Stimulated activated CD4-positive, alpha-beta T cell treated with anti-CD3 and anti-CD28 coated beads, Interleukin-12 subunit alpha, Interleukin-12 subunit beta, amount 100 ng/mL, for 24 hours (primary cell): ENCODE measurements at regions not wholly inside any gene's neighbourhood (a gene's known extent, or its start where the extent isn't known, plus 50 kb on each side); places are given as distances from the start of the nearest gene placed in this dataset.

Experiments used
- DNase-seq, 2 experiments: peaks; one replicate each; pipeline ENCODE4 v3.0.0-alpha.2; 2020; ENCODE audit warnings: low read depth in 2 of 2

GRCh38 chr1:195428927-195429326, 1179.3 kb downstream of the KCNT2 start:
- DNase-seq: no peak

DNA sequence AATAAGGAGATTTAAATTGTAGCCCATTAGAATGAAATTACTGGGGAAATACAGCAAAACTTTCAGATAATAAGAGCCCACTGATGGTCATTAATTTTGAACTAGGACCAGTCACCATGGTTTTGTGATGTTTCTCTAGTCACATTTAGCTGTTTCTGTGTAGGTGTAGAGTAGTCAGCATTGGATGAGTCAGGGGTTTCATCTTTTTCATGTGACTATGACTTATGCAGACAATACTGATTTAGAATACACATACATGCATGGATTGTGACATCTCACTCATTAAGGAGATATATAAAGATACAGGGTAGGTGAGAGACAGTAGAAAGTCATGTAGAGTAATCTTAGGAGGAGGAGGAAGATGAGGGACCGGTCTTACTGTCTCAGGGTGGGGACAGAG, 1192.7 kb downstream of the KCNT2 start:
- DNase-seq: no peak

DNA sequence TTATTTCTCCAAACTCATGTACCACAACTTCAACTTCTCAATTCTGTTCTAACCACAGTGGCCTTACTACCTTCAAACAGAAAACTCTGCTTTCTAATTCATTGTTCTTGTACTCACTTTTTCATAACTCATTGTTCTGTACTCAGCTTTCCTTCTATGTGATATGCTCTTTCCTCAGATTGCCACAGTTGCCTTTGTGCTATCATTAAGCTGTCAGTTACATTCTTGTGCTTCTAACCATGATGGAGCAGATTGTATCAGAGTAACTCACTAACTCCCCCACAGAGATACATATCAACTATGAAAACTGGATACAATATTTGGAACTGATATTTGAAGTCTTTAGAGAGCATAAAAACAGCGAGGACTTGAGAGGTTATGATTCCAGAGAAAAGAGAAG, 1213.7 kb downstream of the KCNT2 start:
- DNase-seq: no peak

- no peak for DNase-seq
These were observed 1232.0 kb downstream of the KCNT2 start for GRCh38 chr1:195376190-195376589.

- DNase-seq: no peak
These were observed 1234.4 kb downstream of the KCNT2 start for GRCh38 chr1:195373856-195374255.

DNA sequence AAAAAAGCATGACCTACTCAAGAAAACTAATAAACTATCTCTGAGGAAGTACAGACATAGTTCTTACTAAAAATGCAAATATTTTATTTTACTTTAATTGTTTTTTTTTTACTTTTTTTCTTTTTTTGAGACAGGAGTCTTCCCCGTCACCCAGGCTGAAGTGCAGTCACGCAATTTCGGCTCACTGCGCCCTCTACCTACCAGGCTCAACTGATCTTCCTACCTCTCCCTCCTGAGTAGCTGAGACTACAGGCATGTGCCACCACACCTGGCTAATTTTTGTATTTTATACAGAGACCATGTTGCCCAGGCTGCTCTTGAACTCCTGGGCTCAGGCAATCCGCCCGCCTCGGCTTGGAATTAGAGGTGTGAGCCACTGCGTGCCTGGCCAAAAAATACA, 1263.1 kb downstream of the KCNT2 start:
- DNase-seq: no peak

DNA sequence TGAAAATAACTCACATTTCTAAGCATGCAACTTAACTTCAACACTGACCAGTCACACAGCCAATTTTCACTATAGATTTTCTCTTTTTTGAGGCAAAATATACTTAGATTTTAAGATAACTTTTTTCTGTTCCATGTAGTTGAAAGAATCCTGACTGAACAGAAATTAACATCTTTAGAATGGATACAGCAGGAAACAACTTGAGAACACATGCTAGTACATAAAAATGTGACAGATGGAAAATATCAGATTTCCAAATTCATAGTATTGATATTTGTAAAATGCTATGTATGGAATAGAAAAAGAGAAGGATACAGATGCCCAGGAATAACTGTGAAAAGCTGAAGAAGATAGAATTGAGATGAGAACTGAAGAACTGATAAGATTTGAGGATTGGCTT, 1270.6 kb downstream of the KCNT2 start:
- no peak for DNase-seq

- DNase-seq: no peak
These were observed 1271.4 kb downstream of the KCNT2 start for GRCh38 chr1:195336812-195337211.

GRCh38 chr1:195335541-195335940, 1272.7 kb downstream of the KCNT2 start:
- no peak for DNase-seq

DNA sequence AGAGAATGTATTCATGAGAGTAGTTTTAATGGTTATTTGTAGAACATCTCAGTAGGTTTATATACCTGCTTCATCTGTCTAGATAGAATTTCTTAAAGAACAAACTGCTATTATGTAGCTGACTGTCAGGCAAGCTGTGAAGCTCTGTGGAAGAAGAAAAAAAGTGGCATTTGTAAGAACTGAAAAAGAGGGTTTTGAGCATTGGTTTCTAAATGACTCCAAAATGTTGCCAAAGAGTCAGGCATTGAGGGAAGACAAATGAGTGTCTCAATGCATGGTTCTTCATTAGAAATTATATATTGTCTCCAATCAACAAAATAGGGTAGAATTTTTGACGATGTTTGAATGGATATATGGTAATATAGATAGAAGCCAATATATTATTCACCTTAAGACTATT, 1276.1 kb downstream of the KCNT2 start:
- no peak for DNase-seq

DNA sequence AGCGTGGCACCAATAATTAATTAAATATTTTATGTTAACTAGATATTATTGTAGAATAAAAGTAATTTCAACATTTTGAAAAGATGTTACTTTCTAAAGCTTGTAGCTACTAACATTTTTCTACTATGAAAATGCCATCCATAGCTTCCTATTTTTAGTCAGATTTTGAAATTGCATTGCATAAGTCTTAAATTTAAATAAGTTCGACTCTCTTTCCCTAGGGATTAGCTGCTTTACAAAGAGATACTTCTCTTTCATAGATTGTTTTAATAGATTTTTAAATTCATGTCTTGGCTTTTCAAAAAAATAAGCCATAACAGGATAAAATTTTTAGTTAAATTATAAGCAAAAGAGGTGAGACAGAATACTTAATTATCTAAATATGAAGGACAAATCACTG, 1279.6 kb downstream of the KCNT2 start:
- DNase-seq: no peak

GRCh38 chr1:195328102-195328501, 1280.1 kb downstream of the KCNT2 start:
- no peak for DNase-seq

GRCh38 chr1:195327361-195327760, 1280.9 kb downstream of the KCNT2 start:
- DNase-seq: no peak

DNA sequence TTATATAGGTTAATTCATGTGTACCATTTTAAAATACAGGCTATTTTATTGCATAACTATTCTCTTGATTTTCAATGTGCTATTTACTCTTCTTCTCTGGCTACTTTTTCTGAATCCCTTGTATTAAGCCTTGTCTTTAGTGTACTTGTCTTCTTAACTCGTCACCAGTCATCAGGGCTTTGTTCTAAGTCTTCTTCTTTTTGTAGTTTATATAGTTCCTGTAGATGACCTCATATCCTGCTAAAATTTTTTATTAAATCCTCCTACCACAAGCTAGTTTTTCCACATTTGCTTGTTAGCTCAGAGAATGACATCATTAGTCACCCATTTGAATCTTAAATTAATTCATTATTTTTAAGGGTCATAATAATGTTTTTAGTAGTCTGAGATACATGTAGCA, 1281.9 kb downstream of the KCNT2 start:
- no peak for DNase-seq

DNA sequence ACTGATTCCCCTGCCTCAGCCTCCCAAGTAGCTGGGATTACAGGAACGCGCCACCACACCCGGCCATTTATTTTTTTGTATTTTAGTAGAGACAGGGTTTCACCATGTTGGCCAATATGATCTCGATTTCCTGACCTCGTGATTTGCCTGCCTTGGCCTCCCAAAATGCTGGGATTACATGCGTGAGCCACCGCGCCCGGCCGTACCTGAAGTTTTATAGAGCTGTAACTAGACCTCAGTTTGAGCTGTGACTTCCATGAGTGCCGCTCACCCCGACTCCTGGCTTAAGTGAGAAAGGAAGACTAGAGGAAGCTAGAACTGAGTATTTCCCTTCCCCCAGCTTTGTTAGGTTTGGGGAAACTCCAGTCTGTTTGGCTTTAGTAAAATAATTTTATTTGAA, 1283.1 kb downstream of the KCNT2 start:
- DNase-seq: no peak

GRCh38 chr1:195306281-195306680, 1302.0 kb downstream of the KCNT2 start:
- no peak for DNase-seq

- no peak for DNase-seq
These were observed 1313.3 kb downstream of the KCNT2 start for GRCh38 chr1:195294911-195295310.

- DNase-seq: no peak
These were observed 1329.6 kb downstream of the KCNT2 start for GRCh38 chr1:195278644-195279043.

DNA sequence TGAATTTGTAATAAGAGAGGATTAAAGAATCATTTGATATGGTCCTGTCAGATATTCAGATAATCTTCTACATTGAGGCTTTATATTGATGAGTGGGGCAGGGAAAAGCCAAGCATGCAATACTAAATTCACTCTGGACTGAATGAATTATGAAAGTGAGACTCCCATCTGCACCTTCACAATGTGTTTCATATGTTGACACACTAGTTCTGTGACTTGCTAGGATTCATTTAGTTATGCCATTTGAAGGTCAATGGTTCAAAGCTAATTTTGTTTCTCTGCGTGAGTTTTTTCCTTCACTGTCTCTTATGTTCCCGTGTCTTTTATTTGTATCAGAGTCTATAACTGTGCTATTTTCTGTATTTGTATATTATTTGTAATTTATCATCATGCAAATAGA, 1332.5 kb downstream of the KCNT2 start:
- DNase-seq: no peak

GRCh38 chr1:195251900-195252299, 1356.3 kb downstream of the KCNT2 start:
- DNase-seq: no peak

DNA sequence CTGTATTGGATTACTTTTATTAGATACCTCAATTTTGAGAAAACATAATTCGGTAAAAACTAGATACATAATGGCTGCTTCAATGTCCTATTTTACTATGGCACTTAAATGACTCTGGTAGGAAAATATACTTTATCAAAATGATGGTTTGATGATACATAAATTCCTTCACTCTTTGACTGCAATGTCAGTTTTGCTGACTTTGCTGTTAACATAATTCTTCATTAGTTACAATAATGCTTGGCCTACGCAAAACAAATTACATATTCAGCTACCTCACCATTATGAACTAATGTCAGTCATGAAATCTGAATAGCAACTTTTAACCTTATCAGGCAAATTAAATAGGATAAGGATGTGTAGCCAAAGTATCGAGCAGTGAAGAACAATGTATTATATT, 1364.7 kb downstream of the KCNT2 start:
- no peak for DNase-seq

DNA sequence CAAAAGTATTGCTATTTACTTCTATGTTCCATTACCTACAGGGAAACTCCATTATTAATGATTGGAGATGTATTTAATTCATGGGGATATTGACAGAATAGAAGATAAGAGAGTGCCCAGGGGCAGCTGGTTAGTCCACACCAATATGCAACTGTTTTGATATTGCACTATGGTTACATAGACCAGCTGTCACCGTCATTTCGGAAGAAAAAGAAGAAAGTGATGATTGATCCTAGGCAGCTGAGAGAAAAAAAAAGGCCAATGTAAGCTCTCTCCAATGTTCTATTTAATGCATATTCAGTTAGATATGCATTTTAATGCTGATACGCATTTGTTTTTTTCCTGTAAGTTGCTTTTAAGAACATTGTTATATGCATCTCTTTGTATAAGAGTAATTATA, 1367.2 kb downstream of the KCNT2 start:
- no peak for DNase-seq

DNA sequence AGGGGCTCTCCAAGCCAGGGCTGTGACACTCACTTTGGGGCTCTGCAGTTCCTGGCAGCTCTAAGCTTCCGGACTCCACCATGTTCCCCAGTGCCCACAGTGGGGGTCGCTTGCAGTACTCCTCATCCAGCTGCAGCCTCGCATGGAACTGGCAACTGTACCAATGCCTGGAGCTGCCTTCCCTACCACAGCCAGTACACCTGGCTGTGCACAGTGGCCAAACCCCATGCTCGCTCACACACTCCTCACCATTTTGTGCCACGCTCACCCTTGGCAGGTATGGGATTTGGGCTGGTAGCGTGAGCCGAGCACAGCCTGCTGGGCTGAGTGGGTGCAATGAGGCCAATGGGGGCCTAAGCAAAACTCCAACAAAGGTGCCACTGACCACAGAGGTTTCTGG, 1369.9 kb downstream of the KCNT2 start:
- DNase-seq: no peak

DNA sequence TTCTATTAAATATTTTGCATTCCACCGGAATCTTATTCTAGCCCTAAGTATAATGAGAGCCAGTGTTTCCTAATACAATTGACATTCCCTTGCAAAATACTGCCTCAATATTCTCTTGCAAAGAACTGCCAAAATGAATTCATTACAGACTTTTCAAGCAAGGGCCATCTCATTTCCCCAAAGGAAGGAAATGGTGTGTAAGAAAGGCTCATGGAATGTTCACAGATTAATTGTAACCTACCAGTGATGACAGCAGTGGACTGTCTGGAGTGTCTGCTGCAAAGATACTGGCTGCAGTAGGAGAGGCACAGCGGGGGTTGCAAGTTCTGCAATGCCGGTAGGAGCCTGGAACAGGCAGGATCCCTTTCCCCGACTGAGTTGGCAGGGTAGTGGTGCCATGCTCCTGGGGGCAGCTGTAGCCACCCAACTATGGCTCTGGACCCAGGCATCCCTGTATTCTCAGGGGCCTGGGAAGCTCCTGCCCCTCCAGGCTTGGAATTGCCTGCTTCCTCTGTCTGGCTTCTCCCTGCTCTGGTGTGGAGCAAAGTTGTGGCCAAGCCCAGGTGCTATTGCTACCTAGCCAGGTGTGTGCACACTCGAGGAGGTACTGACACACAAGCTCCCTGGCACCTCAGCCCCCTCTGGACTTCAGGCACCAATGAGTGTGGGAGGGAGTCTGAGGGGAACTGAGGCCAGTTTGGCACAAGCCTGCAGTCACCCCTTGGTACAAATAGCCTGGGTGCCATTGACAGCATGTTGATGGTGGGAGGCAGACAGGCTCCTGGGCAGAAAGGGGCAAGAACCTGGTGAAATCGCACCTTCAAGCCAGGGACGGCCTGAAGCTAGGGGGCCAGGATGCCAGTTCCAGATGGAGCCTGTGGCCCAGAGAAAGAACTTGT, 1371.0 kb downstream of the KCNT2 start:
- no peak for DNase-seq
